ENCODE measurements at regions not wholly inside any gene's neighbourhood (a gene's known extent, or its start where the extent isn't known, plus 50 kb on each side); places are given as distances from the start of the nearest gene placed in this dataset.

DNA sequence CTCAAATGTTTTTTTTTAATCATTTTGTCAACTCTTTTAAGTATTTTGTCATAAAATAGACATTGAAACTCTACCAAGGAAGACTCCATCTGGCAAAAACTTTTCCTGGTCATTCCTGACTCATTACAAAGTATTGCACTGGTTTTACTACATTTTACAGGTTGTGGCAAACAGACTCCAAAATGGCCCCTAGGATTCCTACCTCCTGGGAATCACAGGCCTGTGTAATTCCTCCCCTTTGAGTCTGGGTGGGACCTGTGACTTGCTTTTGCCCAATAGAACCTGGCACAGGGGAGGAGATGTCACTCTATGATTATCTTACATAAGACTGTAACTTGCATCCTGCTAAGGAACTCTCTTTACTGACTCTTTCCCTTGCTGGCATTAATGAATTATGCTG is 123.6 kb upstream of the KCNJ6 start:
- Histone ChIP-seq H3K36me3 (ENCODE audit: control insufficient read depth, insufficient read depth, low read length) (no peaks in the 10 kb centered on the region), H3K4me1 (ENCODE audit: control insufficient read depth, insufficient read depth, low read length, poor library complexity, severe bottlenecking) (peaks cover 3% of the 10 kb centered on the region)

DNA sequence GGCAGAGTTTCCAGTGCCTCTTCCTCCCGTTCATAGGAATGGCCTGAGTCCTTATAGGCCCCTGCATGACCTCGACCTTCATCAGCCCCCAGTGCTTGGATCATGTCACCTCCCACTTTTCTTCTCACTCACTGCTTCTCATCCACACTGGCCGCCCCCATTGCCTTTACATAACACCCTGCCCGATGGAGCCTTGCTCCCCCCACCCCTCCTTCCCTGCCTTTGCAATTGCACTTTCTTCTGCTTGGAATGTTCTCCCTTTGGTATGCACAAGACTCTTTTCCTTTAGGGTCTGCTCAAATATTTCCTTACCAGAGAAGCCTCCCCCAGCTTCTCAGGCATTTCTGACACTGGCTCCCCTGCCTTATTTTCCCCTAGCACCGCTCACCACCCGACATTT is 125.2 kb upstream of the KCNJ6 start:
- Histone ChIP-seq H3K9me3 (ENCODE audit: control insufficient read depth, low read length) (no peaks in the 10 kb centered on the region), H3K27ac (ENCODE audit: low read depth, low read length, severe bottlenecking) (no peak overlapping the region), H3K36me3 (ENCODE audit: control insufficient read depth, insufficient read depth, low read length) (no peaks in the 10 kb centered on the region), H3K4me3 (ENCODE audit: extremely low read depth, insufficient read depth, low read length, poor library complexity, severe bottlenecking) (no peak overlapping the region), H3K4me1 (ENCODE audit: control insufficient read depth, insufficient read depth, low read length, poor library complexity, severe bottlenecking) (peaks cover 3% of the 10 kb centered on the region)
- 28 to 30% methylated on average over 4 of the region's 6 CpGs for WGBS, 2 experiments (ENCODE audit: insufficient coverage in 2 of 2)

More for the DNA sequence above, 123.6 kb upstream of the KCNJ6 start:
- Histone ChIP-seq H3K9me3 (ENCODE audit: control insufficient read depth, low read length) (no peaks in the 10 kb centered on the region), H3K27ac (ENCODE audit: low read depth, low read length, severe bottlenecking) (no peak overlapping the region), H3K4me3 (ENCODE audit: extremely low read depth, insufficient read depth, low read length, poor library complexity, severe bottlenecking) (no peak overlapping the region)

DNA sequence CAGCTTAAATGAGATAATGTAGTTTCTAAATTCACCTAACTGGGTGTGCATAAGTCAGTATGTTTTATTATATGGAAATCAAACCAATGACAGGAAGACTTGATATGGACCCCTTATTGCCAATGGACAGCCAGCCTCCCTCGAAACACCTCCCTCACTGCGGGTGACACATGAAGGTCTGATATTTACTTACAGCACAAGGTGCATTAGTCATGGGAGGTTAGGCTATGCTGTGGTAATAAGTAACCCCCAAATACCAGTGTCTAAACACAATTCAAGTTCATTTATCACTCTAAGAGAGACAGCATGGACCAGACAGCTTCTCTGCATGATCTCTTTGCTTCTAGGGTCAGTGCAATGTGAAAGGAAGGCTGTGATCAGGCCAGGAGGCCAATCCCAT is 126.0 kb upstream of the KCNJ6 start:
- Histone ChIP-seq H3K27ac (ENCODE audit: low read depth, low read length, severe bottlenecking) (no peak overlapping the region), H3K4me3 (ENCODE audit: extremely low read depth, insufficient read depth, low read length, poor library complexity, severe bottlenecking) (no peak overlapping the region), H3K9me3 (ENCODE audit: control insufficient read depth, low read length) (no peaks in the 10 kb centered on the region), H3K36me3 (ENCODE audit: control insufficient read depth, insufficient read depth, low read length) (no peaks in the 10 kb centered on the region), H3K4me1 (ENCODE audit: control insufficient read depth, insufficient read depth, low read length, poor library complexity, severe bottlenecking) (peaks cover 3% of the 10 kb centered on the region)
- WGBS, 2 experiments (ENCODE audit: insufficient coverage in 2 of 2), result 100% methylated on average over 1 of the region's 2 CpGs; no CpG with 5 or more reads in 1 of the 2 experiments

DNA sequence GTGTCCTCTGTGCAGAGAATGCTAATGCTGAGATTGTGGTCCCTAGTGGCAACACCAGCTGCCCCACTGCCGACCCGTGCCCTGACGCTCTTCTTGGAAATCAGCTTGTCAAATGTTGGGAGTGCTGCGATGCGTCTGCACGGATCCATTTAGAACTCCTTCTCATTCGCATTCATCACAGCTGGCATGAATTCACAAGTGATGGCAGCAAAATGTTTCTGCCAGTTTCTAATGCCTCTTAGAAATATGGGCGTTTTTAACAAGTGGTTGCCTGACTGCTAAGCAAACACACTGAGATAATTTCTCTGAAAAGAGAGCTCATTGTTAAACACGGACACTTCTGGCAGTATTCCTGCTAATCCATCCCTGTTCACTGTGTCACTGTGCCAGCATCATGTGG is 131.9 kb upstream of the KCNJ6 start:
- 87 to 95% methylated on average over 7 to 9 of the region's 9 CpGs for WGBS, 2 experiments (ENCODE audit: insufficient coverage in 2 of 2)
- Histone ChIP-seq H3K27ac (ENCODE audit: low read depth, low read length, severe bottlenecking) (no peak overlapping the region), H3K9me3 (ENCODE audit: control insufficient read depth, low read length) (no peaks in the 10 kb centered on the region), H3K4me1 (ENCODE audit: control insufficient read depth, insufficient read depth, low read length, poor library complexity, severe bottlenecking) (no peaks in the 10 kb centered on the region), H3K36me3 (ENCODE audit: control insufficient read depth, insufficient read depth, low read length) (no peaks in the 10 kb centered on the region), H3K4me3 (ENCODE audit: extremely low read depth, insufficient read depth, low read length, poor library complexity, severe bottlenecking) (no peak overlapping the region)

DNA sequence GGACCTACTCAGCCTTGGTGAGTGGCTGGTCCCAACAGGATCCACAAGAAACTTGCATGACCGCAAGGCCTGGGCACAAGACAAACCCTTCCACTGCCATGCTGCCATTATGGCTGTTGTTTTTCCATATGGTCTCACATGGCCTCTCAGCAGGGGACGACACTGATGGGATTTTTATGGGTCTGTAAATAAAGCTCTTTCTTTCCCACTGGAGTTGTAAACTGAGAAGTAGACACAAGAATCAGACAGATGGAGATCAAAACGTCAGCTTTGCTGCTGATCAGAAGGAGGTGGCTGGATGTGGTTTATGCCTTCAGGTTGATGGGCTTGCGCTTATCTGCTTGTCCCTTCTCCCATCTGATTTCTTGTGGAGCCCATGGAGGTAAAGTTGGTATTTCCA is 138.1 kb upstream of the KCNJ6 start:
- no peak overlapping the region for H3K4me3 ChIP-seq (ENCODE audit: extremely low read depth, insufficient read depth, low read length, poor library complexity, severe bottlenecking)
- whole genome bisulfite sequencing, 2 experiments (ENCODE audit: insufficient coverage in 2 of 2), result 78 to 94% methylated on average over 2 to 4 of the region's 4 CpGs
- no peaks in the 10 kb centered on the region for H3K36me3 ChIP-seq (ENCODE audit: control insufficient read depth, insufficient read depth, low read length)
- no peak overlapping the region for H3K27ac ChIP-seq (ENCODE audit: low read depth, low read length, severe bottlenecking)
- no peaks in the 10 kb centered on the region for H3K4me1 ChIP-seq (ENCODE audit: control insufficient read depth, insufficient read depth, low read length, poor library complexity, severe bottlenecking)
- H3K9me3 ChIP-seq (ENCODE audit: control insufficient read depth, low read length), result no peaks in the 10 kb centered on the region

DNA sequence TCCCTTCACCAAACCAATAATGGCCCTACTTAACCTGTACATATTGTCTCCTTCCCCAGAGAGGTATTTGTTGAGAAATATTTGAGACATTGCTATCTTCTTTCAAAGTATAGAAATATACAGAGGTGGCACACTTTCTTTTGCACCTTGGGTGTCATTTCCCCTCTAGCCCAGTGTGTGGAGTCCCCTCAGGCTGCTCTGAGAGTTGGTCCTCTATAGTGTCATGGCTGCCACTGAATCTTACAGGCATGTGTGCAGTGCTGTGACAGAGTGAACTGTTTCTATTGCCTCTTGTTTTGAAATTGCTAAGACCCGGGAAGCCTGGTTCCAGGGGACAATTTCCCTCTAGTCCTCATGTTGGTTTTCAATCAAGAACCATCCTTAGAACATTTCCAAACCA is 140.2 kb upstream of the KCNJ6 start:
- H3K36me3 ChIP-seq (ENCODE audit: control insufficient read depth, insufficient read depth, low read length), result no peaks in the 10 kb centered on the region
- H3K27ac ChIP-seq (ENCODE audit: low read depth, low read length, severe bottlenecking), result no peak overlapping the region
- 80% methylated on average over 1 of the region's 1 CpG; no CpG with 5 or more reads in 1 of the 2 experiments for WGBS, 2 experiments (ENCODE audit: insufficient coverage in 2 of 2)
- H3K4me1 ChIP-seq (ENCODE audit: control insufficient read depth, insufficient read depth, low read length, poor library complexity, severe bottlenecking), result no peaks in the 10 kb centered on the region
- no peak overlapping the region for H3K4me3 ChIP-seq (ENCODE audit: extremely low read depth, insufficient read depth, low read length, poor library complexity, severe bottlenecking)
- no peaks in the 10 kb centered on the region for H3K9me3 ChIP-seq (ENCODE audit: control insufficient read depth, low read length)

DNA sequence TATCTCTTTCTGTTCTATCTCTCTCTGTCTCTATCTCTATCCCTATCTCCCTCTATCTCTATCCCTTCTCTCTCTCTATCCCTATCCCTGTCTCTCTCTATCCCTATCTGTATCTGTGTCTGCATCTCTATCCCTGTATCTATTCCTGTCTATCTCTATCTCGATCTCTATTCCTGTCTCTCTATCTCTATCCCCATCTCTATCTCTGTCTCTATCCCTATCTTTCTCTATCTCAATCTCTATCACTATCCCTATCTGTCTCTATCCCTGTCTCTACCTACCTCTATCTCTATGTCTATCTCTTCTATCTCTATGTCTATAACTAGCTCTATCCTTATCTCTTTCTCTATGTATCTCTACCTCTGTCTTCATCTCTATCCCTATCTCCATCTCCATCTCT is 141.4 kb upstream of the KCNJ6 start:
- no peaks in the 10 kb centered on the region for H3K4me1 ChIP-seq (ENCODE audit: control insufficient read depth, insufficient read depth, low read length, poor library complexity, severe bottlenecking)
- H3K4me3 ChIP-seq (ENCODE audit: extremely low read depth, insufficient read depth, low read length, poor library complexity, severe bottlenecking), result no peak overlapping the region
- no peaks in the 10 kb centered on the region for H3K9me3 ChIP-seq (ENCODE audit: control insufficient read depth, low read length)
- H3K36me3 ChIP-seq (ENCODE audit: control insufficient read depth, insufficient read depth, low read length), result no peaks in the 10 kb centered on the region
- no peak overlapping the region for H3K27ac ChIP-seq (ENCODE audit: low read depth, low read length, severe bottlenecking)
- WGBS, 2 experiments (ENCODE audit: insufficient coverage in 2 of 2), result 90 to 100% methylated on average over 1 of the region's 1 CpG

DNA sequence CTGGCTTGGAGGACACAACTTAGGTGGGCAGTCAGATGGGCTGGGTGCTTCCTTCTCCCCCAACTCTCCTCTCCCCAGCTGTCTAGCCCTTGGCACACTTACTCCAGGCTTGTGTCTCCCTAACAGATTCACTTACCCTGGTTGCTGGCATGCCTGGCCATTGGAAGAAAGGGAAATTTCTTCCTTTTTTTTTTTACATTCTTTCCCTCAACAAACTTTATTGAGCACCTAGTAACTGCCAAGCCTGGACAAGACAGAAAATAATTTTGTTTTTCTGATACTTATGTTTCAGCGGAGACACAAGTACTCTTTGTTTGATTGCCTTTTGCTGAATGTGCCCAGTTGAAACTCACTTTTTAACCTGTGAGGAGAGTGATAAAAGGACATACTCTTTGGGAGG is 144.3 kb upstream of the KCNJ6 start:
- Histone ChIP-seq H3K27ac (ENCODE audit: low read depth, low read length, severe bottlenecking) (no peak overlapping the region), H3K4me3 (ENCODE audit: extremely low read depth, insufficient read depth, low read length, poor library complexity, severe bottlenecking) (no peak overlapping the region), H3K9me3 (ENCODE audit: control insufficient read depth, low read length) (no peaks in the 10 kb centered on the region), H3K4me1 (ENCODE audit: control insufficient read depth, insufficient read depth, low read length, poor library complexity, severe bottlenecking) (no peaks in the 10 kb centered on the region), H3K36me3 (ENCODE audit: control insufficient read depth, insufficient read depth, low read length) (no peaks in the 10 kb centered on the region)
- WGBS, 2 experiments (ENCODE audit: insufficient coverage in 2 of 2), result 100% methylated on average over 1 of the region's 1 CpG

DNA sequence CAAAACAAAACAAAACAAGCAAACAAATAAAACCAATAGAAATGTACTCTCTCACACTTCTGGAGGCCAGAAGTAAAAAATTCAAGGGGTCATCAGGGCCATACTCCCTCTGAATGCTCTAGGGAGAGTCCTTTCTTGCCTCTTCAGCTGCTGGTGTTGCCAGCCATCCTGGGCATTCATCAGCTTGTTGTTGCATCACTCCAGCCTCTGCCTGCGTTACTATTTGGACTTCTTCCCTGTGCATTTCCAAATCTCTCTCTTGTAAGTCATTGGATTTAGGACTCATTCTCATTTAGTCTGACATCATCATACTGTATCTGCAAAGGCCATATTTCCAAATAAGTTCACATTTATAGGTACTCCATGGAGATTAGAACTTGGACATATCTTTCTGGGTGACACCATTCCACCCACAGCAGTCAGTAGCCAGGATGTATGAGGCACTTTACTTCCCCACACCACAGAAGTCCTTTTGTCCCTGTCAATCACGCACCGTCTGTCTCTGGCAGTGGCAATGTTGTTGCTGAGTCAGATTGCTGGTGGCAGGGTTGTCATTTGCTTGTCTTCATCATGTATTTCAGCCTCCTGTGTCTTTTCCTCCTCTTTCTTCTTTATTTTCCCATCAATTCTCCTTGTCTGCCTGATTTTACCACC is 151.0 kb upstream of the KCNJ6 start:
- WGBS, 2 experiments (ENCODE audit: insufficient coverage in 2 of 2), result 93 to 100% methylated on average over 1 to 2 of the region's 3 CpGs

DNA sequence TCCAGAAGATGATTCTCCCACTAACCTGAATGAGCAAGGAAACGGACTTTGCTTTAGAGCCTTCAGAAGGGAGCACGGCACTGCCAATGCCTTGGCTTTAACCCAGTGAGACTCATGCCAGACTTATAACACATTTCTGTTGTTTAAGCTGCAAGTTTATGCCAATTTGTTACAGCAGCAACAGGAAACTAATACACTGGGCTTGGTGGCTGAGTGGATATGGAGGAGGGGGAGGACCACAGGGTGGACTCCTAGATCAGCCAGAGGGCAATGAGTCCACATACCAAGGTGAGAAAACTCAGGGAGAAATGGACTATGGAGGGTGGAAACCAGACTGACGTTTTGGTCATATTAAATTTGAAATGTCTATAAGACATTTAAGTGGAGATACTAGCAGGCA is 156.2 kb upstream of the KCNJ6 start:
- Histone ChIP-seq H3K4me1 (ENCODE audit: control insufficient read depth, insufficient read depth, low read length, poor library complexity, severe bottlenecking) (no peaks in the 10 kb centered on the region), H3K36me3 (ENCODE audit: control insufficient read depth, insufficient read depth, low read length) (no peaks in the 10 kb centered on the region), H3K9me3 (ENCODE audit: control insufficient read depth, low read length) (no peaks in the 10 kb centered on the region), H3K4me3 (ENCODE audit: extremely low read depth, insufficient read depth, low read length, poor library complexity, severe bottlenecking) (no peak overlapping the region), H3K27ac (ENCODE audit: low read depth, low read length, severe bottlenecking) (no peak overlapping the region)
- WGBS, 2 experiments (ENCODE audit: insufficient coverage in 2 of 2), result 71 to 75% methylated on average over 2 to 3 of the region's 3 CpGs

More for the DNA sequence above, 151.0 kb upstream of the KCNJ6 start:
- no peaks in the 10 kb centered on the region for H3K9me3 ChIP-seq (ENCODE audit: control insufficient read depth, low read length)
- no peaks in the 10 kb centered on the region for H3K4me1 ChIP-seq (ENCODE audit: control insufficient read depth, insufficient read depth, low read length, poor library complexity, severe bottlenecking)
- H3K36me3 ChIP-seq (ENCODE audit: control insufficient read depth, insufficient read depth, low read length), result no peaks in the 10 kb centered on the region
- no peak overlapping the region for H3K27ac ChIP-seq (ENCODE audit: low read depth, low read length, severe bottlenecking)
- no peak overlapping the region for H3K4me3 ChIP-seq (ENCODE audit: extremely low read depth, insufficient read depth, low read length, poor library complexity, severe bottlenecking)

DNA sequence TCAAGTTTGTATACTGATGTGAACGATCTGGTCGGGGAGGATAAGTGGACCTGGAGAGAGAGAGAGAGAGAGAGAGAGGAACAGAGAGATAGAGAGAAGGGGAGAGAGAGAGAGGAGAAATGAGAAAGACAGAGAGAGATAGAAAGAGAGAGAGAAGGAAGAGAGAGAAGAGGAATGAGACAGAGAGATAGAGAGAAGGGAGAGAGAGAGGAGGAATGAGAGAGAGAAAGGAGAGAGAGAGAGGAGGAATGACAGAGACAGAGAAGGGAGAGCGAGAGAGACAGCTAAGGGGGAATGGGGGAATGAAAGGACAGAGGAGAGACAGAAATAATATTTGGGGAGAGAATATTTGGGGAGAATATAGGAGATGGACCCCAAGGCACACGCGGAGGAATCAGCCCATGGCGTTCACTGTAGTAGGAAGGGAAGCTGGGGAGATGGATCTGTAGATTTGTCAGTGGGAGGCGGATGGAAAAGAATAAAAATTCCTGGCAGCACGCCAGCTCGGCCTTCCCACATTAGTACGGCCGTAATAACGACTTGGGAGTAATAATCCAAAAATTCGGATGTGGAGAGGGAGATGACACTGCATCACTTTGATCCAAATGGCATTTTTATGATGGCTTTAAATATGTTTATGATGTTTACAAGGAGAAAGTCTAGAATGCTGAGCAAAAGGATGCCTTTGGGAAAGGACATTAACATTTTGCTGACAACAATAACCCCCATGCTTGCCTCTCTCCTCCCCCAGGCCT is 159.8 kb upstream of the KCNJ6 start:
- no peaks in the 10 kb centered on the region for H3K9me3 ChIP-seq (ENCODE audit: control insufficient read depth, low read length)
- no peaks in the 10 kb centered on the region for H3K4me1 ChIP-seq (ENCODE audit: control insufficient read depth, insufficient read depth, low read length, poor library complexity, severe bottlenecking)
- H3K27ac ChIP-seq (ENCODE audit: low read depth, low read length, severe bottlenecking), result no peak overlapping the region
- WGBS, 2 experiments (ENCODE audit: insufficient coverage in 2 of 2), result 91 to 92% methylated on average over 13 of the region's 13 CpGs
- no peak overlapping the region for H3K4me3 ChIP-seq (ENCODE audit: extremely low read depth, insufficient read depth, low read length, poor library complexity, severe bottlenecking)
- H3K36me3 ChIP-seq (ENCODE audit: control insufficient read depth, insufficient read depth, low read length), result no peaks in the 10 kb centered on the region
